Pancreas (tissue), 10 donors: ENCODE measurements at regions not wholly inside any gene's neighbourhood (a gene's known extent, or its start where the extent isn't known, plus 50 kb on each side); places are given as distances from the start of the nearest gene placed in this dataset.

Source experiments
- ATAC-seq, 4 donors: fragments of 200-7000 bp; cut with Tn5 transposase; one replicate each; pipeline versions ENCODE4 v1.8.0 to v1.9.1; 2020; ENCODE audit warnings: mild to moderate bottlenecking in 4 of 4, moderate library complexity in 4 of 4
- DNase-seq, 6 donors: peaks; one replicate each; pipeline ENCODE4 v3.0.0-alpha.2; 2020
- FAIRE-seq: peaks from 2 replicates; lab custom pipeline; 2012; peaks lifted over from hg19 to GRCh38; lab: Jason Lieb, UNC
- H3K27ac ChIP-seq, 4 donors: fragments of 200-600 bp; sonication (generic); 1 replicate in 3 of 4; 2 replicates in 1 of 4; pipeline versions ENCODE4 v1.5.0 to v1.8.0; 2020
- H3K27me3 ChIP-seq, 4 donors: fragments of 200-600 bp; one replicate each; pipeline ENCODE4 v1.8.0; 2021
- H3K36me3 ChIP-seq, 3 donors: fragments of 200-600 bp; sonication (generic) in 1 of 3; one replicate each; pipeline versions ENCODE4 v1.5.0 to v1.8.0; 2020 to 2021
- H3K4me1 ChIP-seq, 3 donors: fragments of 200-600 bp; one replicate each; pipeline ENCODE4 v1.8.0; 2021
- H3K4me3 ChIP-seq, 4 donors: fragments of 200-600 bp; sonication (generic) in 2 of 4; one replicate each; pipeline versions ENCODE4 v1.5.0 to v1.8.0; 2020 to 2021
- H3K9me3 ChIP-seq, 4 donors: fragments of 200-600 bp; one replicate each; pipeline ENCODE4 v1.8.0; 2021
- WGBS, 2 donors: extraction: QIAGEN DNeasy Blood & Tissue Kit; methylation state at CpG; one replicate each; pipeline ENCODE4 v1.1.7; 2013; 5-methylcytosine and 5-hydroxymethylcytosine counted together
- intact Hi-C, 3 donors: fragments of 100-400 bp; cut with DNase I; formaldehyde crosslinking; loops; one replicate each; pipeline versions ENCODE4 v1.11.1 to v1.14.2; 2022
- TF ChIP-seq, protein P1 (sequence below), 4 donors: fragments of 200-600 bp; sonication (generic) in 3 of 4; IDR thresholded peaks; one replicate each; pipeline versions ENCODE4 v1.5.0 to v1.8.0; 2021; ENCODE audit warnings: antibody characterized with exemption in 4 of 4
- donor health status: healthy with polysubstance abuse.
- donor health status: DM: no; HTN: no; CAD: no; lungs with moderate emphysema.
- donor health status: DM: no; HTN: no; CAD: no.
- donor health status: control.
- donor health status: control.
- donor health status: Bipolar disorder and iron deficiency.
- donor health status: DM: yes; HTN: yes; CAD: no.
- donor health status: DM: no; HTN: no; CAD: no.
- donor health status: DM: no; HTN: no; CAD: no.
- donor health status: DM: yes; HTN: yes; CAD: no.

DNA sequence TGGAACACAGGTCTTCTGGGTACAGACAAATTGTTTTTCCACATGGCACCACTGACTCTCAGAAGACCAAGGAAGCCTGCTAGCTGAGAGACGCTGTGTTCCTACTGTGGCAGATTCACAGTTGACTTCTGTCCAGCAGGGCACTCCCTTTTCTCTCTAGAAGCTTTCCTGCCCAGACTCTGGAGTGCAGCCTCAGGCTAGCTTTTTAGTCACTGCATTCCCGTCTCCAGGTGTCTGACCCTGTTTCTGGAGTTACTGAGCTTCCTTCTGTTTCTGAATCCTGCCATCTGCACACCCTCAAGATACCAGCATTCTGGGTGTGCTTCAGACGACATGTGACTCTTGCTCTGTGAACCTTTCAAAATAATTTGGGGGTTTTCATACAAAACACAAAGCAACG is 125.1 kb downstream of the TMEM200C start:
- DNase-seq: no peak
- H3K27me3 ChIP-seq: no peaks in the 10 kb centered on the region
- FAIRE-seq: no peak
- intact Hi-C loops: no loop called here
- H3K27ac ChIP-seq: no peak overlapping the region
- no peak for ATAC-seq
- TF ChIP-seq, protein P1, sequence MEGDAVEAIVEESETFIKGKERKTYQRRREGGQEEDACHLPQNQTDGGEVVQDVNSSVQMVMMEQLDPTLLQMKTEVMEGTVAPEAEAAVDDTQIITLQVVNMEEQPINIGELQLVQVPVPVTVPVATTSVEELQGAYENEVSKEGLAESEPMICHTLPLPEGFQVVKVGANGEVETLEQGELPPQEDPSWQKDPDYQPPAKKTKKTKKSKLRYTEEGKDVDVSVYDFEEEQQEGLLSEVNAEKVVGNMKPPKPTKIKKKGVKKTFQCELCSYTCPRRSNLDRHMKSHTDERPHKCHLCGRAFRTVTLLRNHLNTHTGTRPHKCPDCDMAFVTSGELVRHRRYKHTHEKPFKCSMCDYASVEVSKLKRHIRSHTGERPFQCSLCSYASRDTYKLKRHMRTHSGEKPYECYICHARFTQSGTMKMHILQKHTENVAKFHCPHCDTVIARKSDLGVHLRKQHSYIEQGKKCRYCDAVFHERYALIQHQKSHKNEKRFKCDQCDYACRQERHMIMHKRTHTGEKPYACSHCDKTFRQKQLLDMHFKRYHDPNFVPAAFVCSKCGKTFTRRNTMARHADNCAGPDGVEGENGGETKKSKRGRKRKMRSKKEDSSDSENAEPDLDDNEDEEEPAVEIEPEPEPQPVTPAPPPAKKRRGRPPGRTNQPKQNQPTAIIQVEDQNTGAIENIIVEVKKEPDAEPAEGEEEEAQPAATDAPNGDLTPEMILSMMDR (IDR thresholded peaks at IDR 0.05): no peak
- H3K4me3 ChIP-seq: no peak overlapping the region
- 25 to 46% methylated on average over 4 of the region's 4 CpGs for WGBS, 2 donors
- H3K4me1 ChIP-seq: no peaks in the 10 kb centered on the region
- no peaks in the 10 kb centered on the region for H3K9me3 ChIP-seq
- H3K36me3 ChIP-seq: no peaks in the 10 kb centered on the region

- Histone ChIP-seq H3K4me3 (no peak overlapping the region), H3K27ac (no peak overlapping the region), H3K36me3 (no peaks in the 10 kb centered on the region), H3K4me1 (no peaks in the 10 kb centered on the region), H3K9me3 (no peaks in the 10 kb centered on the region), H3K27me3 (no peaks in the 10 kb centered on the region)
- DNase-seq (no peak), FAIRE-seq (no peak), ATAC-seq (no peak)
- WGBS, 2 donors: 32 to 35% methylated on average over 6 of the region's 6 CpGs
- intact Hi-C loops: no loop called here
- TF ChIP-seq, protein P1 (IDR thresholded peaks at IDR 0.05): no peak
Observed at GRCh38 chr18:5768454-5768853, 126.9 kb downstream of the TMEM200C start.

DNA sequence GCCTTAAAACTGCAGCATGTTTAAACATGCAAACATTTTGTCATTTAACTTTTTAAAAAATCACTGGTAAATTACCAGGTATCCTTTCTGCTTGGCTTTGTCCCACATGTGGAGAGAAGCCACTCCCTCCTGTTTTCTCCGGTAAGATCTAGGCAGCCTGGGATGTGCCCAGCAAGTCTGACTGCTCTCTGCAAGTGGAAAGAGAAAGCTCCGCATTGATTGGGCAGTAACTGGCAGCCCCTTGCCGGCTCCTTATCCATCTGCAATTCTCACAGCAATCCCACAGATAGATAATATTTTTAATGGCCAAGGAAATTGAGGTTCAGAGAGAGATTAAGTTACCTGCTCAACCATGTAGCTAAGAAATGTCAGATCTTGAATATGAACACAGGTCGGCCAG is 136.1 kb downstream of the TMEM200C start:
- no peak for ATAC-seq
- Histone ChIP-seq H3K36me3 (no peaks in the 10 kb centered on the region), H3K4me1 (no peaks in the 10 kb centered on the region), H3K27me3 (no peaks in the 10 kb centered on the region), H3K9me3 (no peaks in the 10 kb centered on the region), H3K4me3 (no peak overlapping the region), H3K27ac (no peak overlapping the region)
- TF ChIP-seq, protein P1 (IDR thresholded peaks at IDR 0.05): no peak
- WGBS, 2 donors: 13 to 23% methylated on average over 4 of the region's 4 CpGs
- DNase-seq: no peak
- intact Hi-C loops: no loop called here
- no peak for FAIRE-seq

- no peaks in the 10 kb centered on the region for H3K36me3 ChIP-seq
- no peaks in the 10 kb centered on the region for H3K27me3 ChIP-seq
- no peak for ATAC-seq
- TF ChIP-seq, protein P1 (IDR thresholded peaks at IDR 0.05): no peak
- H3K4me1 ChIP-seq: no peaks in the 10 kb centered on the region
- intact Hi-C loops: no loop called here
- H3K4me3 ChIP-seq: no peak overlapping the region
- H3K27ac ChIP-seq: no peak overlapping the region
- H3K9me3 ChIP-seq: no peaks in the 10 kb centered on the region
- WGBS, 2 donors: 64 to 70% methylated on average over 6 of the region's 6 CpGs
- no peak for FAIRE-seq
- no peak for DNase-seq
Observed at GRCh38 chr18:5756823-5757222, 138.5 kb downstream of the TMEM200C start.

- H3K4me3 ChIP-seq: no peak overlapping the region
- DNase-seq (peak in 4 of 6 donors; percentile 29 to 71 (median 52)), FAIRE-seq (no peak), ATAC-seq (peak; percentile 89 to 99 (median 92))
- H3K36me3 ChIP-seq: no peaks in the 10 kb centered on the region
- intact Hi-C loops: no loop called here
- peaks cover 0 to 9% (median 0%) of the 10 kb centered on the region in 3 donors for H3K4me1 ChIP-seq
- 15 to 24% methylated on average over 1 of the region's 1 CpG for WGBS, 2 donors
- TF ChIP-seq, protein P1 (IDR thresholded peaks at IDR 0.05): no peak
- H3K27me3 ChIP-seq: no peaks in the 10 kb centered on the region
- no peaks in the 10 kb centered on the region for H3K9me3 ChIP-seq
- no peak overlapping the region for H3K27ac ChIP-seq
Observed at GRCh38 chr18:5747678-5748077, 147.6 kb downstream of the TMEM200C start.
